LNCAP (cell line): ENCODE measurements at regions not wholly inside any gene's neighbourhood (a gene's known extent, or its start where the extent isn't known, plus 50 kb on each side); places are given as distances from the start of the nearest gene placed in this dataset.

Source experiments
- CTCF ChIP-seq: fragments of 450-650 bp; IDR thresholded peaks from 2 replicates; pipeline ENCODE4 v1.5.1; 2017; ENCODE audit warnings: mild to moderate bottlenecking

DNA sequence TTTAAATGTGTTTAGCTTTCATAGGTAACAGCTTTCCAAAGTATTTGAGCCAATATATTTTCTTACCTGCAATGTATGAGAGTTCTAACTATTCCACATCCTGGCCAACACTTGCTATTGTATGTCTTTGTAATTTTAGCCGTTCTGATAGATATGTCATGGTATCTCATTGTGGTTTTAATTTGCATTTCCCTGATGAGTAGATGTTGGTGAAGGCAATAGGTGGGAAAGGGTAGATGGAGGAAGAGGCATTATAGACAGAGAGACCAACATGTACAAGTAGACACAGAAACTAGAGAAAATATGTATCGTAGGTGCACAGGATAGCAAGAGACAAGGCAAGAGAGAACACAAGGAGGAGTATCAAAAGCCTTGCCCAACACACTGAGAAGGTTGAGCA is 54.8 kb upstream of the CCDC71L start:
- TF ChIP-seq CTCF = no peak

DNA sequence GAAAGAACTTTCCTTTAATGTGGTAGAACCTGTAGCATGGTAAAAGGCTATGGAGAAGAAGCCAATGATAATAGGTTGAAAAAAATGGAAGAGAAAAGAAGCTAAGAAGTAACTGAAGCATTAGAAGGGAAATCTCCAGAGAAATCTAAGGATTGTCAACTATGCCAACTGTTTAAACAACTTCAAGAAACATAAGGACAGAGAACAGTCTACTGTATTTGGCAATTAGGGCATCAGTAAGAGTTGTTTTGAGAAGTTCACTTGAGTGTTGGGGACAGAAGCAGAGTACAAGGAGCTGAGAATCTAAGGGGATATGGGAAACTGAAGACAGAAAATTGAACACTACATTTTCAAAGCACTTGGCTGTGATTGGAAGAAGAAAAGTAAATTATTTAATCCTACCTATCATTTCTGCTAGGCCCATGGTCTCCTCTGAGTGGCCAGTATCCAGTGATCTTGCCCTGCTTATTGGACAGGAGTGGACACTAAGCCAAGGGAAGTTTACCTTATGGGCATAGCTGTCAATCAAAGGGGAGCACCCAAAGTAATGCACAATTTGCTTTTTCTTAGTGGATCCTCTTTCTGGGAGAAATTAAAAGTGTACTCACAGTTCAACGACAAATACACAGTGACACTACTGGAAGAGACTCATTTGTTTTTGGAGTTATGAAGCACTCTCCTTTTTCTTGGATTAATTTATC is 56.4 kb upstream of the CCDC71L start:
- no peak for TF ChIP-seq CTCF

- no peak for TF ChIP-seq CTCF
These were observed 57.3 kb upstream of the CCDC71L start for GRCh38 chr7:106717955-106718871.

DNA sequence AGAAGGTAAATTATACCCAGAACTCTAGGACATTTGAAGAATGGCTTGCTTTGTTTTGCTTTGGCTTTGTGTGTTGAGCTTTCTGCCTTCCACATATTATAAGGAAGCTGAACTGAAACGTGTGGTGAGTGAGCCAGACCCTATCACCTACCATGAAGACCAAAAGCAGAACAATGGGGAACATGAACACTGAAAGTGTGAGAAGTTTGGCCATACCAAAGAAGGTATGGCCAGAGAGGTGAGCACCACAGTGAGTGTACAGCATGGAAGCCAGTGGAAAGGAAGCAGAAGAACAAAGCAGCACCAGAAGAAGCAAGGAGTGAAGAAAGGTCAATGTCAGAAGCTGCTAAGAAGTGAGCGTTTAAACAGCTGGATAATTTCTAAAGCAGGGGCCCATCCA is 59.7 kb upstream of the CCDC71L start:
- TF ChIP-seq CTCF = no peak

- TF ChIP-seq CTCF = no peak
These were observed 61.1 kb upstream of the CCDC71L start for GRCh38 chr7:106721816-106722785.

DNA sequence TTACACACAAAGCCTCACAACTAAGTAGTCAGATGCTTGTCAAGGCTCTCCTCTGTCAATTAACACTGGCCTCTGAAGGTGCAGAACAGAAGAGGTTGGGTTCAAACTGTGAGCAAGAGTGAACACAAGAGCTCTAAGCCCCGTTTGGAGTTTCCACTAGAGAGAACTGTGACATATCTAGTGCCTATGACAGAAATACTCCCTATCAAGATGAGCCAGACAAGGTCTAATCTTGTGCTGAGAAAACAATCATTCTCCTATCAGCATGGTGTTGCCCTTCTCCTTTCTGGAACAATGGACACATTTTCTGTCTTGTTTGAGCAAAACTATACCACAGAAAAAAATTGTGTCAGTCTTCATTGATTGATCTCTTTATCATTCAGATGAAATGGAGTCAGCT is 62.4 kb upstream of the CCDC71L start:
- TF ChIP-seq CTCF = no peak
